Heart right ventricle (tissue), 16 donors: ENCODE measurements at regions not wholly inside any gene's neighbourhood (a gene's known extent, or its start where the extent isn't known, plus 50 kb on each side); places are given as distances from the start of the nearest gene placed in this dataset.

ENCODE experiments used
- ATAC-seq, 8 donors: fragments of 200-7000 bp; cut with Tn5 transposase; one replicate each; pipeline ENCODE4 v1.9.1; 2020; ENCODE audit warnings: mild to moderate bottlenecking in 8 of 8, moderate library complexity in 8 of 8, moderate number of reproducible peaks in 1 of 8
- DNase-seq, 2 donors: peaks; one replicate each; pipeline ENCODE4 v3.0.0-alpha.2; 2020
- H3K27ac ChIP-seq, 10 donors: fragments of 200-600 bp; sonication (generic) in 2 of 10; one replicate each; pipeline versions ENCODE4 v1.5.0 to v1.8.0; 2020 to 2022; ENCODE audit warnings: mild to moderate bottlenecking in 3 of 10
- H3K27me3 ChIP-seq, 7 donors: fragments of 200-600 bp; one replicate each; pipeline ENCODE4 v1.8.0; 2021 to 2022; ENCODE audit warnings: mild to moderate bottlenecking in 2 of 7
- H3K36me3 ChIP-seq, 9 donors: fragments of 200-600 bp; sonication (generic) in 1 of 9; one replicate each; pipeline versions ENCODE4 v1.5.0 to v1.8.0; 2020 to 2022; ENCODE audit warnings: mild to moderate bottlenecking in 2 of 9
- H3K4me1 ChIP-seq, 9 donors: fragments of 200-600 bp; sonication (generic) in 1 of 9; one replicate each; pipeline versions ENCODE4 v1.5.0 to v1.8.0; 2020 to 2022; ENCODE audit warnings: mild to moderate bottlenecking in 4 of 9
- H3K4me3 ChIP-seq, 10 donors: fragments of 200-600 bp; sonication (generic) in 2 of 10; one replicate each; pipeline versions ENCODE4 v1.5.0 to v1.8.0; 2020 to 2022; ENCODE audit warnings: mild to moderate bottlenecking in 7 of 10, moderate library complexity in 2 of 10
- H3K9me3 ChIP-seq, 11 donors: fragments of 200-600 bp in 10 of 11; sonication (generic) in 2 of 11; one replicate each; pipeline versions ENCODE4 v1.5.0 to v1.8.0; 2013 to 2022; ENCODE audit warnings: mild to moderate bottlenecking in 2 of 11, control low read depth in 1 of 11, moderate library complexity in 1 of 11
- CTCF ChIP-seq, 9 donors: fragments of 200-600 bp; sonication (generic) in 2 of 9; IDR thresholded peaks; one replicate each; pipeline versions ENCODE4 v1.5.0 to v1.8.0; 2021 to 2022; ENCODE audit warnings: antibody characterized with exemption in 9 of 9, mild to moderate bottlenecking in 5 of 9, moderate library complexity in 1 of 9
- WGBS, 2 donors: extraction: QIAGEN DNeasy Blood & Tissue Kit; methylation state at CpG; one replicate each; pipeline ENCODE4 v1.1.7; 2013; ENCODE audit warnings: inconsistent platforms in 1 of 2; 5-methylcytosine and 5-hydroxymethylcytosine counted together
- intact Hi-C, 10 donors: fragments of 100-400 bp; cut with DNase I; formaldehyde crosslinking; loops; one replicate each; pipeline versions ENCODE4 v1.11.1 to v1.14.2; 2022
- donor health status: Arrhythmogenic right ventricular cardiomyopathy.
- donor health status: ischemic (EF 13 %, LVEDD 7.1; RV severe dilation, severe dysfunction).
- donor health status: healthy with polysubstance abuse.
- donor health status: DM: no; HTN: yes; CAD: no.
- donor health status: DM: no; HTN: no; CAD: no.
- donor health status: ischemic (EF 25% LVEDD 6.9; RV normal size, moderate dysfunction).
- donor health status: ischemic (EF 25% LVEDD 5.7; RV mildly dilated, moderate dysfunction).
- donor health status: healthy.
- donor health status: DM: yes; HTN: yes; CAD: no.
- donor health status: Ischemic cardiomyopathy.
- donor health status: ischemic (EF 35%, LVEDD 5.7; RV mildly dilated, moderate dysfunction).
- donor health status: nonischemic (EF 11% LVEDD 7.7; RV severe dilation, severe dysfunction).
- donor health status: DM: yes; HTN: yes; CAD: no.
- donor health status: PGD.
- donor health status: ischemic (EF 29% LVEDD 5.4; RV normal size, mild dysfunction).
- donor health status: nonischemic (EF 23%, LVEDD 6.1; RV moderate dilation, normal function).

GRCh38 chr2:15794608-15795134, 145.7 kb upstream of the MYCN start:
- Histone ChIP-seq H3K9me3 (no peaks in the 10 kb centered on the region), H3K27ac (no peak overlapping the region), H3K4me1 (peaks cover 4 to 31% (median 12%) of the 10 kb centered on the region in 9 donors), H3K4me3 (no peak overlapping the region), H3K36me3 (no peaks in the 10 kb centered on the region), H3K27me3 (peaks cover 0 to 5% (median 0%) of the 10 kb centered on the region in 7 donors)
- ATAC-seq (no peak), DNase-seq (no peak)
- TF ChIP-seq CTCF (IDR thresholded peaks at IDR 0.05): no peak
- intact Hi-C loops: loop anchor here in 1 of 10 donors (2.0 kb wide), 1 partner anchor 158 kb away; no protein-coding TSS in a partner anchor
- WGBS, 2 donors: 86 to 89% methylated on average over 5 of the region's 5 CpGs

- WGBS, 2 donors: 34 to 52% methylated on average over 10 of the region's 10 CpGs
- peak in 5 of 8 donors; percentile 38 to 81 (median 68) for ATAC-seq
- no peak overlapping the region for H3K27ac ChIP-seq
- peaks cover 4 to 35% (median 12%) of the 10 kb centered on the region in 9 donors for H3K4me1 ChIP-seq
- peak; percentile 27 to 30 for DNase-seq
- intact Hi-C loops: loop anchor here in 1 of 10 donors (2.0 kb wide), 1 partner anchor 159 kb away; no protein-coding TSS in a partner anchor
- no peaks in the 10 kb centered on the region for H3K9me3 ChIP-seq
- no peak for TF ChIP-seq CTCF (IDR thresholded peaks at IDR 0.05)
- H3K36me3 ChIP-seq: no peaks in the 10 kb centered on the region
- peaks cover 0 to 5% (median 0%) of the 10 kb centered on the region in 7 donors for H3K27me3 ChIP-seq
- H3K4me3 ChIP-seq: no peak overlapping the region
Observed at GRCh38 chr2:15795426-15795825, 144.9 kb upstream of the MYCN start.

GRCh38 chr2:15796167-15796942, 144.0 kb upstream of the MYCN start:
- no peak for TF ChIP-seq CTCF (IDR thresholded peaks at IDR 0.05)
- Histone ChIP-seq H3K4me3 (no peak overlapping the region), H3K36me3 (no peaks in the 10 kb centered on the region), H3K27me3 (peaks cover 0 to 5% (median 0%) of the 10 kb centered on the region in 7 donors), H3K9me3 (no peaks in the 10 kb centered on the region), H3K27ac (no peak overlapping the region), H3K4me1 (peaks cover 4 to 35% (median 12%) of the 10 kb centered on the region in 9 donors)
- no peak for DNase-seq
- intact Hi-C loops: no loop called here
- 88 to 90% methylated on average over 9 of the region's 9 CpGs for WGBS, 2 donors
- no peak for ATAC-seq

- WGBS, 2 donors: 78 to 80% methylated on average over 11 of the region's 11 CpGs
- H3K4me3 ChIP-seq: no peak overlapping the region
- peaks cover 4 to 35% (median 12%) of the 10 kb centered on the region in 9 donors for H3K4me1 ChIP-seq
- ATAC-seq (no peak), DNase-seq (no peak)
- H3K9me3 ChIP-seq: no peaks in the 10 kb centered on the region
- H3K36me3 ChIP-seq: no peaks in the 10 kb centered on the region
- no peak overlapping the region for H3K27ac ChIP-seq
- intact Hi-C loops: no loop called here
- peaks cover 0 to 5% (median 0%) of the 10 kb centered on the region in 7 donors for H3K27me3 ChIP-seq
- TF ChIP-seq CTCF (IDR thresholded peaks at IDR 0.05): no peak
Observed at GRCh38 chr2:15797231-15797938, 143.0 kb upstream of the MYCN start.
